Fibroblast of gingiva (primary cell): ENCODE measurements at regions not wholly inside any gene's neighbourhood (a gene's known extent, or its start where the extent isn't known, plus 50 kb on each side); places are given as distances from the start of the nearest gene placed in this dataset.
"Not testable (repeated sequence)": the region's sequence is repeated elsewhere in the genome, so short reads cannot be mapped to it uniquely, and the experiment has no call there.

ENCODE experiments used
- DNase-seq: peaks from one replicate; pipeline ENCODE4 v3.0.0-alpha.2; 2011; ENCODE audit warnings: low read depth

GRCh38 chr20:19834783-19835182 is 76.7 kb downstream of the RIN2 start:
- no peak for DNase-seq

DNA sequence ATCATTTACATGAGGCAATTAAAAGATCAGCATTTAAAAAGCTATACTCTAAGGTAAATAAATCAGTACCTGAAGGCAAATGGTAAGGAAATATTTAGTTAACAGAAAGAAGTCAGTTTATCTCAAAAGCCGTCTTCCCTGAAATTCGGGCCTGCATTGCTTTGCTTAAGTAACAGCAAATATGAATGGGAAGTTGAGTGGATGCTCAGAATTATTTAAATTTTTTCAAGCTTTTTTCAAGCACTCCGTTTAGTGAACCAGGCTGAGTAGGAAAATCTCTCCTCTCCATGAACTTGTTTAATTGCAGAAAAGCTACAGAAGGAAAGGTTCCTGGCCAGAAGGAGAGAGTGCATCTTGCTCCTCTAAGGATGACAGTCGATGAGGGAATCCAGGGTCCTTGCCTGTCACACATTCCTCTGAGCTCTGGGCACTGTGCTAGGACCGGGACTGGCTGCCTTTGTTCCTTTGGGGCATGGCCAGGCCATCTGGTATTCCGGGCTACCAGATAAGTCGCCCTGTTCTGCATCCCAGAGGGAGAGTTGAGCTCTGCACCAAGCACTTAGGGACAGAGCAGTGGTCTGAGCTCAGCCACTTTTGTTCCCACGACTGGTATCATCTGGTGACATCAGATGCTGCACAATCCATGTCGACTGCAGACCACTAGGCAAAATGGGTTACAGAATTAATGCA is 77.6 kb downstream of the RIN2 start:
- DNase-seq: no peak

DNA sequence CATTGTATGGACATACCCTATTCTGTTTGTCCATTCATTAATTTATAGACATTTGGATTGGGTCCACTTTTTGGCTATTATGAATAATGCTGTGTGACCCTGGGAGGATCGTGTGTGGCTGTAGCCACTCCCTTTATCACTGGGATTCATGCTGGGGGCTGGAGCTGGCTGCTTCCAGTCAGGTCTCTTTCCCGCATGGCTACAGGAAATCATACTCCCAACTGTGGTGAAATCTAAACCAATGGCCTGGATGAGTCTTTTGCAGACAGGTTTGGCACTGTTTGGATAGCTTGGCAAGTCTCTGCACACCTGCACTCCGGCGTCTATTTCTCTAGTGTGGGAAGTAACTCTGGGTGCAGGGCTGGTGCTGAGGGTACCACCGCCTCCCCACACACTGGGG is 80.4 kb downstream of the RIN2 start:
- DNase-seq: no peak

- DNase-seq: no peak
Observed at GRCh38 chr20:19839053-19839452, 81.0 kb downstream of the RIN2 start.

DNA sequence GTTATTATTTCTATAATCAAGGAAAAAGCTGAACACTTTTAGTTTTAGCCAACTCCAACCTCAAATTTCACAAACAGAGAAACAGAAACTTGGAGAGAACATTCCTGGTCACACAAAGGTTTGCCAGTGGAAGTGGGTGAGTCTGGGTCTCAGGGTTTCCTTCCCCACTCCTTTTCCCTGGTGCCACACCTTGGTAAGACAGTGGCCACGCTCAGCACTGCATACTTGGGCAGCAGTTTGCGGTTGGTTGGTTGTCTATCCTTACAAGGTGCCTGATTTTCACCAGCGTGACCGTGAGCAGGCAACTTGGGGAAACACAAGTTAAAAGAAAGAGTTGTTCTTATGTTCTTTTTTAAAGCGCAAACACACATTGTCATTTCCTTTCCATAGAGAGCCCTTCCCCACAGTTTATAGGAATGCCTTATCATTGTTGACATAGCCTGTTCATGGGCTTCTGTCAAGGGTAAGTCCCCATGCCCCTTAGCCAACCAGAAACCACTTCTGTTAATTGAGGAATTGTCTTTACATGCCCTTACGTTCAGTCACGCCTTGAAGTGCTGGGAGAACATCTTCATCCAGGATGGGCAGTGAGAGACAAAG is 82.2 kb downstream of the RIN2 start:
- DNase-seq: no peak

DNA sequence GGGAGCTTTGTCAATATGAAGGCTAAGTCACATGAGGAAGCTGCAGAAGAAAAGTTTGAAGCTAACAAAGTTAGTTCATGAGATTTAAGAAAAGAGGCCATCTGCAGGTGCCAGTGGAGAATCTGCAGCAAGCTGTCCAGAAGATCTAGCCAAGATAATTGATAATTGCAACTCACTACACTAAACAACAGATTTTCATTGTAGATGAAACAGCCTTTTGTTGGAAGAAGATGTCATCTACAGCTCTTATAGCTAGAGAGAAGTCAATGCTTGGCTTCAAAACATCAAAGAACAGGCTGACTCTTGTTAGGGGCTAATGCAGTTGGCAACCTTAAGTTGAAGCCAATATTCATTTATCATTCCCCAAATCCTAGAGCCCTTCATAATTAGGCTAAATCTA is 83.7 kb downstream of the RIN2 start:
- no peak for DNase-seq

DNA sequence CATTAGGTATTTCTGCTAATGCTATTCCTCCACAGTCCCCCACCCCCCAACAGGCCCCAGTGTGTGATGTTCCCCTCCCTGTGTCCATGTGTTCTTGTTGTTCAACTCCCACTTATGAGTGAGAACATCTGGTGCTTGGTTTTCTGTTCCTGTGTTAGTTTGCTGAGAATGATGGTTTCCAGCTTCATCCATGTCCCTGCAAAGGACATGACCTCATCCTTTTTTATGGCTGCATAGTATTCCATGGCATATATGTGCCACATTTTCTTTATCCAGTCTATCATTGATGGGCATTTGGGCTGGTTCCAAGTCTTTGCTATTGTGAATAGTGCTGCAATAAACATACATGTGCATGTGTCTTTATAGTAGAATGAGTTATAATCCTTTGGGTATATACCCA is 86.8 kb downstream of the RIN2 start:
- DNase-seq: not testable (repeated sequence)

DNA sequence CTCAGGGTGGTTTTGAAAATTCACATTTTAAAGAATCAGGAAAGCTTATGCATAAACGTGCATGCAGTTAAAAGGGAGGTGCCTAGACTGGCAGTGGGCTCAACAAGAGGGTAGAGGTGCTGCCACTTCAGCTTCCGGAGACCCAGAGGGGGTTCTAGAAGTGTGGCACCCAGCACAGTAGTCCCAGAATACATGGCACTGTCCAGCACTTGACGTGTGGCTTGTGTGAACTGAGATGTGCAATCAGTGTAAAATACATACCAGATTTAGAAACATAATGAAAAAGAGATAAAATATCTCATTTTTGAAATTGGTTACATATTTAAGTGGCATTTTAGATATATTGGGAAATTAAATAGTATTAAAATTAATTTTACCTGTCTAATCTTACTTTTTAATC is 89.3 kb downstream of the RIN2 start:
- no peak for DNase-seq

DNA sequence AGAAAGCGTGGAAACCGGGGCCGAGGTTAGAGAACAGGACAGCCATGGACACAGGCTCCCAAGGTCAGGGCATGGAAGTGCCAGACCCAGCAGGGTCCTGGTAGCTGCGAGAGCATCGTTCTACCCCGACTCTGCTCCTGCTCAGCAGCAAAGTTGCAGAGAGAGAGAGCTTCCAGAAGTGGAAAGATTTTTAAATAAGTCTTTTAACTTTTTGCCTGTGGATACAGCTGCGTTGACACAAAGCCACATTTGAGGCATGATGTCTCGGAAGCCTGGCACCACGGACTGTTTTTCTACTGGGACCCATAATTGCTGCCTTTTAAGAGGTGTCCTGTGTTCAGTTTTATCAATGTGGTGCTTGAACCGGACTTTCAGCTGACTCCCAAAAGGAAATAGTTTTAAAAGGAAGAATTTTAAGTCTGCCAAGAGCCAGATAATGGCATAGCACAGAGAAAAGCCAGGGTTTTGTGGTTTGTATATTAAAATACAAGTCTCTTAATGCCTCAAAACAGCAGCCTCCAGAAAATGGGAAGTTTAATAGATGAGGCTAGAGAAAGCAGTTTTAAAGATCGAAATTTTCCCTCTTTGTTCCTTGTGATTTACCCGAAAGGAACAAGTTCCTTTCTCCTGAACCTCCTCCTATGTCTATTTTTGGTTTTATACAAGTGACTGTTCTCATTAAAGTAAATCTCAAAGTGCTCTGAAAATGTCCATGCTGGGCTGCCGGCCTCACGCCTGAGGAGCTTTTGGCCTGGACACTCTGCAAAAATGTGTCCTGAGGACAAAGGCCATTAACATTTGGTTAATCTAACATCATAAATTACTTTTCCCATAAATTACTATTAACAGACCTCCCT is 91.5 kb downstream of the RIN2 start:
- no peak for DNase-seq

GRCh38 chr20:19850198-19850533 is 92.1 kb downstream of the RIN2 start:
- no peak for DNase-seq

- no peak for DNase-seq
Observed at GRCh38 chr20:19851861-19852260, 93.8 kb downstream of the RIN2 start.

- no peak for DNase-seq
Observed at GRCh38 chr20:19855416-19855815, 97.4 kb downstream of the RIN2 start.

DNA sequence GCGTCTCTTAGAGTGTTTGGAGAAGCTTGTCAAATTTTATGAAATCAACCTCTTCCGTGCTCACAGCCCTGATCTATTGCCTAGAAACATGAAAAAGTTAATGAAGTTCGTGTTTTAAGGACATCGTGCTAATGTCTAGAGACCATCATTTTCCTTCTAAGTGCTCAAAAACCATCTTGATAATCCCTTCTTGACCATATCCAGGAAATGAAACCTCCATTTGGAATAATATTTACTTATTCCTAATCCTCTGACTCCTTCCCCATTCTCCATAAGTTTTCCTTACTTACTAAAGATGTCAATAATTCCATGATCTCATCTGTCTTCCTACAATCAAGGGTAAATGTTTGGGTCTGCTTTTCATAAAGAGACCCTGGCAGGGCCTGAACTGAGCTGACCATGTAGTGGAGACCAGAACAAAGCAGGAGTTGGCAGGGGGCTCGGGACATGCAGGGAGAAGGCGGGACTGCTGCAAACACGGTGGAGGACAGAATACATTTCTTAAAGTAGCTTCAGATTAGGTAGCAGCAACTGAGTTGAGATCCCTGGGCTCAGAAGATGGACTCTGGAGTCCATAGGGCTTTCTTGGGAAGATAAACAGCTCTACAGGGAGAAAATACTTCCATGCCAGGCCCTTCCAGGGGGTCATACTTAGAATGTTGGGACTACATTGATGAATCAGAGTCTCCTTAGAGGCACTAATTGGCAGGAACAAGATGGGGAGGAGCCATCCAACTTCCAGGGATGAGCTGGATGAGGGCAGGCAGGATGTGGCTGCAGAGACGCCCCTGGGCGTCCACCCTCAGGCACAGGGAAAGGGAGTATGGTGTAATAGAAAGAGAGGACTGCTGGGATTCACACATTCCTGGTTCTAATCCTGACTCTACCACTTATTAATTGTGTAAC is 100.7 kb downstream of the RIN2 start:
- peak; percentile 62 for DNase-seq

- DNase-seq: no peak
Observed at GRCh38 chr20:19859444-19859843, 101.4 kb downstream of the RIN2 start.

DNA sequence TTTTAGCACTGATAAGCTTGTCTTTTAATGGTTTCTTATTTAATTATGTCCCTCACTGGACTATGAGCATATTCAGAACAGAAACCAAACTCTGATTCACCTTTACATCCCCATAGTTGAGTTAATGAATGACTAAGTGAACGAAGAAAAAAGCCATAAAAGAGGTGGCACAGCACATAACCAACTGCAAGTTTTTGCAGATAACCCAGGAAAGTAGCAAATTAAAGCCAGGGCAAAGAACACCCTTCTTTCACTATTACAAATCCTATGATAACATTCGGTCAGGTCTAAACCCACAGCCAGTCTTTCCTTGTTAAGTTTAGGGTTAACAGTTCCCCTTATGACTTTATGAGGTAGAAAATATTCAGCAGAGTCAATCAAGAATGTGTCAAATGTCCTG is 102.7 kb downstream of the RIN2 start:
- DNase-seq: no peak

DNA sequence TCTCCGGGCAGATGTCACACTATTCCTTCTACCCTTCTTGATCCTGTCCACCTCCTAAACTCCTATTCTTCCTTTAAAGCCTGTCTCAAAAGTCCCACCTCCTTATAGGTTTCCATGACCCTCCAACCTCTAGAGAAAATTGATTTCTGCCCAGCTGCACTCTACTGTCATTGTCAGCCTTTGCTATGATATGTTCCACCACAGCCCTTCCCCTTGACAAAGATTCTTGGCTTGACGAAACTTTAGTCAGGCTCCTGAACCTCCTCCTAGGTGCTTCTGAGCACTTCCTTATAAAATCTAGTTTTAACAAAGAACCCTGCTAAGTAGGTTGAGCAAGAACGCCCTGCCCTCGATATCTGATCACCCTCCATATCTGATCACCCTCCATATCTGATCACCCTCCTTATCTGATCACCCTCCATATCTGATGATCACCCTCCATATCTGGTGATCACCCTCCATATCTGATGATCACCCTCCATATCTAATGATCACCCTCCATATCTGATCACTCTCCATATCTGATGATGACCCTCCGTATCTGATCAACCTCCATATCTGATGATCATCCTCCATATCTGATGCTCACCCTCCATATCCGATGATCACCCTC is 103.2 kb downstream of the RIN2 start:
- no peak for DNase-seq

DNA sequence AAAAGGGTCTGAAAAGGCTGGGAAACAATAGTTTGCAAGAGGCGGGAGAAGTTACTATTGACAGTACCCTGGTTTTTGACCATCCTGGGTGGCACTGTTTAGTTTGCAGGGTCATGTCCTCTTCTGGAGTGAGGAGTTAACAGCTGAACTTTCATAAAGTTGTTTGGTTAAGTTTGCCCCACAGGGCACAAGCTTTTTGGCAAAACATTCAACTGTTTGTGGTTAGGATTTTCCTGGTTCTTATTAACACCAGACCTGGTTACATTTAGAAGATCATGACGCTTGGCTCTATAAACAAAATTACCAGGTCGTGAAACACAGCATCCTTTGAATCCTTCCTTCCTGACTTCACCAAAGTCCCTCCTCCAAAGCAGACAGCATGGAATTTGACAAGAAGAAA is 106.1 kb downstream of the RIN2 start:
- peak; percentile 83 for DNase-seq

GRCh38 chr20:19866070-19866469 is 108.0 kb downstream of the RIN2 start:
- DNase-seq: no peak

DNA sequence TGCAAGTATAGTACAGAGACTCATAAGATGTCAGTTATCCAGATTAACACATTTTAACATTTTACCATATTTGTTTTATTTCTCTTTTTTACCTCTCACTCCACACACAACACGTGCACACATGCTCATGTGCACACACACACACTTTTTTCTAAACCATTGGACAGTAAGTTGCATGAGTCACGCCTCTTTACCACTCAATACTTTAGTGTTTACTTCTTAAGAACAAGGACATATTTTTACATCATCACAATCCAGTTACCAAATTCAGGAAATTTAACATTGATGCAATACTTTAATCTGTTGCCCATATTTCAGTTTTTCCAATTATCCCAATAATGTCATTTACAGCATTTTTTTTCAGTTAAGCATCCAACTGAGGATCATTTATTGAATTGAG is 109.0 kb downstream of the RIN2 start:
- DNase-seq: peak; percentile 92

DNA sequence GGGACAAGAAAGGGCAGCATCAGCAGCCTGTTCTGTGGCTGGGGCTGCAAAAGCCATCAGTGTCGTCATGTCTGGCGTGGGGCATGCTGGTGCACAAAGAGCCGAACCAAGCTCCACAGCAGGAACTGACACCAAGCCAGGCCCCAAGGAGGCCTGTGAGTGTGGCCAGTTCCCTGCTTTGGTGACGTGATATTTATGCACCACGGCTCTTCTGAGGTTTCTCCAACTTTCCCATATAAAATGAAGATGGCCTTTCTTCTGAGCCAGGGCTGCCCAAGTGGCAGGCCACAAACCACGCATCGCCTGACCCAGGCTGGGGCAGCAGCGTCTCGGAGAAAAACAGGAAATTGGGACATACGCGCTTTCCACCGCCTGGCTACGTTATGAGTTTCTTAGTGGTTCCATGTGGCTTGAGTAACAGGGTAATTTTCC is 109.9 kb downstream of the RIN2 start:
- DNase-seq: peak; percentile 84

GRCh38 chr20:19868441-19868840 is 110.4 kb downstream of the RIN2 start:
- DNase-seq: no peak

GRCh38 chr20:19872001-19872400 is 113.9 kb downstream of the RIN2 start:
- no peak for DNase-seq
